Activated CD8-positive, alpha-beta T cell treated with anti-CD3 and anti-CD28 coated beads for 36 hours (primary cell): ENCODE measurements at regions not wholly inside any gene's neighbourhood (a gene's known extent, or its start where the extent isn't known, plus 50 kb on each side); places are given as distances from the start of the nearest gene placed in this dataset.

Source experiments
- ATAC-seq: fragments of 200-7000 bp; cut with Tn5 transposase; one replicate; pipeline ENCODE4 v1.10.0; 2021; ENCODE audit warnings: mild to moderate bottlenecking, moderate library complexity
- CTCF ChIA-PET: fragments of 350-600 bp; sonication (Branson Sonifier 250); formaldehyde crosslinking; loops from one replicate; lab custom pipeline; 2021; ENCODE audit warnings: antibody characterized with exemption; lab: Charles Lee
- POLR2A ChIA-PET: fragments of 350-600 bp; sonication (Branson Sonifier 250); formaldehyde crosslinking; loops from one replicate; lab custom pipeline; 2021; ENCODE audit warnings: antibody characterized with exemption; lab: Charles Lee
- DNase-seq: peaks from one replicate; pipeline ENCODE4 v3.0.0-alpha.2; 2020
- H3K27ac Mint-ChIP-seq: one replicate; pipeline ENCODE4 v1.8.0; 2021; ENCODE audit warnings: mild to moderate bottlenecking, mixed read lengths
- H3K27me3 Mint-ChIP-seq: one replicate; pipeline ENCODE4 v1.8.0; 2021; ENCODE audit warnings: mixed read lengths
- H3K36me3 Mint-ChIP-seq: one replicate; pipeline ENCODE4 v1.8.0; 2021; ENCODE audit warnings: low read depth, mixed read lengths
- H3K4me1 Mint-ChIP-seq: one replicate; pipeline ENCODE4 v1.8.0; 2021; ENCODE audit warnings: low read depth, mixed read lengths
- H3K4me3 Mint-ChIP-seq: one replicate; pipeline ENCODE4 v1.8.0; 2021; ENCODE audit warnings: mild to moderate bottlenecking, moderate library complexity, mixed read lengths
- H3K9me3 Mint-ChIP-seq: one replicate; pipeline ENCODE4 v1.8.0; 2021; ENCODE audit warnings: mixed read lengths
- CTCF ChIP-seq: fragments of 200-600 bp; IDR thresholded peaks from one replicate; pipeline ENCODE4 v1.8.0; 2022; ENCODE audit warnings: antibody characterized with exemption, mild to moderate bottlenecking
- intact Hi-C: fragments of 100-400 bp; cut with micrococcal nuclease; formaldehyde crosslinking; loops from one replicate; pipeline ENCODE4 v1.10.0; 2022

GRCh38 chr11:70505331-70505731 is 107.0 kb downstream of the CTTN start:
- TF ChIP-seq CTCF, result no peak
- Mint-ChIP-seq H3K27ac (no peak overlapping the region), H3K27me3 (peaks cover 2% of the 10 kb centered on the region), H3K36me3 (no peaks in the 10 kb centered on the region), H3K9me3 (no peaks in the 10 kb centered on the region), H3K4me1 (no peaks in the 10 kb centered on the region), H3K4me3 (no peak overlapping the region)
- DNase-seq (no peak), ATAC-seq (no peak)
- ChIA-PET POLR2A (no interaction called here), CTCF (no interaction called here)
- intact Hi-C loops, result no loop called here

GRCh38 chr11:70505761-70506657 is 107.7 kb downstream of the CTTN start:
- POLR2A ChIA-PET, result no interaction called here
- Mint-ChIP-seq H3K9me3 (peaks cover 4% of the 10 kb centered on the region), H3K27ac (no peak overlapping the region), H3K27me3 (peaks cover 2% of the 10 kb centered on the region), H3K4me3 (no peak overlapping the region), H3K4me1 (no peaks in the 10 kb centered on the region), H3K36me3 (no peaks in the 10 kb centered on the region)
- intact Hi-C loops, result no loop called here
- ATAC-seq, result no peak
- CTCF ChIA-PET, result no interaction called here
- no peak for DNase-seq
- TF ChIP-seq CTCF, result no peak

- POLR2A ChIA-PET, result no interaction called here
- no peak for ATAC-seq
- no peaks in the 10 kb centered on the region for H3K4me1 Mint-ChIP-seq
Measured at GRCh38 chr11:70506658-70506970, 108.3 kb downstream of the CTTN start.

GRCh38 chr11:70506986-70507385 is 108.7 kb downstream of the CTTN start:
- Mint-ChIP-seq H3K27me3 (peaks cover 2% of the 10 kb centered on the region), H3K4me1 (no peaks in the 10 kb centered on the region), H3K36me3 (peaks cover 3% of the 10 kb centered on the region), H3K27ac (no peak overlapping the region), H3K4me3 (no peak overlapping the region), H3K9me3 (peaks cover 12% of the 10 kb centered on the region)
- no peak for DNase-seq
- POLR2A ChIA-PET, result no interaction called here
- CTCF ChIA-PET, result no interaction called here
- intact Hi-C loops, result no loop called here
- TF ChIP-seq CTCF, result no peak
- ATAC-seq, result no peak

More at GRCh38 chr11:70506658-70506970, 108.3 kb downstream of the CTTN start:
- CTCF ChIA-PET, result no interaction called here
- no peak overlapping the region for H3K4me3 Mint-ChIP-seq
- intact Hi-C loops, result no loop called here
- no peak for TF ChIP-seq CTCF
- peaks cover 8% of the 10 kb centered on the region for H3K9me3 Mint-ChIP-seq
- H3K27ac Mint-ChIP-seq, result no peak overlapping the region
- peaks cover 2% of the 10 kb centered on the region for H3K27me3 Mint-ChIP-seq
- DNase-seq, result no peak
- H3K36me3 Mint-ChIP-seq, result no peaks in the 10 kb centered on the region

- no peak for ATAC-seq
- Mint-ChIP-seq H3K36me3 (peaks cover 8% of the 10 kb centered on the region), H3K9me3 (peaks cover 19% of the 10 kb centered on the region), H3K27me3 (peaks cover 2% of the 10 kb centered on the region), H3K4me3 (no peak overlapping the region), H3K4me1 (no peaks in the 10 kb centered on the region), H3K27ac (no peak overlapping the region)
- POLR2A ChIA-PET, result no interaction called here
- no peak for TF ChIP-seq CTCF
- DNase-seq, result no peak
- intact Hi-C loops, result no loop called here
- CTCF ChIA-PET, result no interaction called here
Measured at GRCh38 chr11:70507466-70508230, 109.3 kb downstream of the CTTN start.
